LNCAP (cell line): ENCODE measurements at regions not wholly inside any gene's neighbourhood (a gene's known extent, or its start where the extent isn't known, plus 50 kb on each side); places are given as distances from the start of the nearest gene placed in this dataset.

ENCODE experiments used
- CTCF ChIP-seq: fragments of 450-650 bp; IDR thresholded peaks from 2 replicates; pipeline ENCODE4 v1.5.1; 2017; ENCODE audit warnings: mild to moderate bottlenecking

- TF ChIP-seq CTCF = no peak
Measured at GRCh38 chr18:38933322-38933721, 1367.7 kb upstream of the CELF4 start.

- TF ChIP-seq CTCF = no peak
Measured at GRCh38 chr18:38932752-38933151, 1367.2 kb upstream of the CELF4 start.

GRCh38 chr18:38931754-38932050 lies 1366.1 kb upstream of the CELF4 start:
- TF ChIP-seq CTCF = no peak

GRCh38 chr18:38930881-38931753 lies 1365.5 kb upstream of the CELF4 start:
- TF ChIP-seq CTCF = no peak

GRCh38 chr18:38923540-38923939 lies 1357.9 kb upstream of the CELF4 start:
- TF ChIP-seq CTCF = no peak

GRCh38 chr18:38923126-38923525 lies 1357.5 kb upstream of the CELF4 start:
- TF ChIP-seq CTCF = no peak

GRCh38 chr18:38909972-38910371 lies 1344.4 kb upstream of the CELF4 start:
- TF ChIP-seq CTCF = no peak

- TF ChIP-seq CTCF = no peak
Measured at GRCh38 chr18:38902796-38903195, 1337.2 kb upstream of the CELF4 start.
